NB4 (cell line): ENCODE measurements at regions not wholly inside any gene's neighbourhood (a gene's known extent, or its start where the extent isn't known, plus 50 kb on each side); places are given as distances from the start of the nearest gene placed in this dataset.

Experiments
- MYC ChIP-seq: IDR thresholded peaks from 2 replicates; pipeline ENCODE4 v1.6.1; 2011; ENCODE audit warnings: low read depth, low read length
- TF ChIP-seq, protein P1 (sequence below): IDR thresholded peaks from one replicate; pipeline ENCODE4 v1.5.1; 2012; ENCODE audit warnings: low read depth, low read length

GRCh38 chr9:109681301-109681700, 98.7 kb upstream of the PALM2AKAP2 start:
- TF ChIP-seq, protein P1, sequence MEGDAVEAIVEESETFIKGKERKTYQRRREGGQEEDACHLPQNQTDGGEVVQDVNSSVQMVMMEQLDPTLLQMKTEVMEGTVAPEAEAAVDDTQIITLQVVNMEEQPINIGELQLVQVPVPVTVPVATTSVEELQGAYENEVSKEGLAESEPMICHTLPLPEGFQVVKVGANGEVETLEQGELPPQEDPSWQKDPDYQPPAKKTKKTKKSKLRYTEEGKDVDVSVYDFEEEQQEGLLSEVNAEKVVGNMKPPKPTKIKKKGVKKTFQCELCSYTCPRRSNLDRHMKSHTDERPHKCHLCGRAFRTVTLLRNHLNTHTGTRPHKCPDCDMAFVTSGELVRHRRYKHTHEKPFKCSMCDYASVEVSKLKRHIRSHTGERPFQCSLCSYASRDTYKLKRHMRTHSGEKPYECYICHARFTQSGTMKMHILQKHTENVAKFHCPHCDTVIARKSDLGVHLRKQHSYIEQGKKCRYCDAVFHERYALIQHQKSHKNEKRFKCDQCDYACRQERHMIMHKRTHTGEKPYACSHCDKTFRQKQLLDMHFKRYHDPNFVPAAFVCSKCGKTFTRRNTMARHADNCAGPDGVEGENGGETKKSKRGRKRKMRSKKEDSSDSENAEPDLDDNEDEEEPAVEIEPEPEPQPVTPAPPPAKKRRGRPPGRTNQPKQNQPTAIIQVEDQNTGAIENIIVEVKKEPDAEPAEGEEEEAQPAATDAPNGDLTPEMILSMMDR: no peak
- no peak for TF ChIP-seq MYC
